Left ventricle myocardium inferior (tissue), 1 donor: ENCODE measurements at regions not wholly inside any gene's neighbourhood (a gene's known extent, or its start where the extent isn't known, plus 50 kb on each side); places are given as distances from the start of the nearest gene placed in this dataset.
"Not testable (repeated sequence)": the region's sequence is repeated elsewhere in the genome, so short reads cannot be mapped to it uniquely, and the experiment has no call there.

Experiments
- DNase-seq: peaks from one replicate; pipeline ENCODE4 v3.0.0-alpha.2; 2020
- H3K27ac ChIP-seq: fragments of 200-600 bp; replicated peaks from 2 replicates; pipeline ENCODE4 v1.8.0; 2021
- H3K27me3 ChIP-seq: fragments of 200-600 bp; 2 replicates; pipeline ENCODE4 v1.8.0; 2021; ENCODE audit warnings: low read depth
- H3K36me3 ChIP-seq: fragments of 200-600 bp; 2 replicates; pipeline ENCODE4 v1.8.0; 2021
- H3K4me1 ChIP-seq: fragments of 200-600 bp; 2 replicates; pipeline ENCODE4 v1.8.0; 2021
- H3K4me3 ChIP-seq: fragments of 200-600 bp; 2 replicates; pipeline ENCODE4 v1.8.0; 2021; ENCODE audit warnings: mild to moderate bottlenecking, moderate library complexity
- H3K9me3 ChIP-seq: fragments of 200-600 bp; replicated peaks from 2 replicates; pipeline ENCODE4 v1.8.0; 2021
- intact Hi-C: fragments of 100-400 bp; cut with micrococcal nuclease; formaldehyde crosslinking; loops from one replicate; pipeline ENCODE4 v1.11.0; 2022
- TF ChIP-seq, protein P1 (sequence below): fragments of 200-600 bp; IDR thresholded peaks from 2 replicates; pipeline ENCODE4 v1.8.0; 2021; ENCODE audit warnings: antibody characterized with exemption, mild to moderate bottlenecking, borderline replicate concordance
- donor health status: DM: no; HTN: yes; CAD: no; lungs with severe emphysema.

DNA sequence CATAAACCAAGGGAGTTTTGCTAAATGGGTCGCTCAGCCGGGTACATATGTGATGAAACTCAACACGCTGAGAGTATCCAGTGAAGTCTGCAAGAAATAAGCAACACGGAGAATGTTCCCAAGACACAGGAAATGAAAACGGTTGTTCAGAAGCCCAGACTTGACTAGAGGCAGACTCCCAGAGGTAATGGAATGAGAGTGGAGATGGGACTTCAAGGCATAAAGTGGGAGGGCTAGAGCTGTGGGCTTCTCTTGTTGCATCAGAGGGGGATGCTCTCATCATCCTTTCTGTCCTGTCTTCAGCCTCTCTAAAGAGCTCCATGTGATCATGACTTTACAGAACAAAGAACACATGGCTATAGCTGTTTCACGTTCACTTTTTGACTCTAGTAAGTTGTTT lies 88.3 kb downstream of the BAMBI start:
- Histone ChIP-seq H3K27ac (no peak overlapping the region), H3K4me3 (no peak overlapping the region), H3K27me3 (no peaks in the 10 kb centered on the region), H3K4me1 (no peaks in the 10 kb centered on the region), H3K9me3 (no peaks in the 10 kb centered on the region), H3K36me3 (no peaks in the 10 kb centered on the region)
- intact Hi-C loops: no loop called here
- TF ChIP-seq, protein P1, sequence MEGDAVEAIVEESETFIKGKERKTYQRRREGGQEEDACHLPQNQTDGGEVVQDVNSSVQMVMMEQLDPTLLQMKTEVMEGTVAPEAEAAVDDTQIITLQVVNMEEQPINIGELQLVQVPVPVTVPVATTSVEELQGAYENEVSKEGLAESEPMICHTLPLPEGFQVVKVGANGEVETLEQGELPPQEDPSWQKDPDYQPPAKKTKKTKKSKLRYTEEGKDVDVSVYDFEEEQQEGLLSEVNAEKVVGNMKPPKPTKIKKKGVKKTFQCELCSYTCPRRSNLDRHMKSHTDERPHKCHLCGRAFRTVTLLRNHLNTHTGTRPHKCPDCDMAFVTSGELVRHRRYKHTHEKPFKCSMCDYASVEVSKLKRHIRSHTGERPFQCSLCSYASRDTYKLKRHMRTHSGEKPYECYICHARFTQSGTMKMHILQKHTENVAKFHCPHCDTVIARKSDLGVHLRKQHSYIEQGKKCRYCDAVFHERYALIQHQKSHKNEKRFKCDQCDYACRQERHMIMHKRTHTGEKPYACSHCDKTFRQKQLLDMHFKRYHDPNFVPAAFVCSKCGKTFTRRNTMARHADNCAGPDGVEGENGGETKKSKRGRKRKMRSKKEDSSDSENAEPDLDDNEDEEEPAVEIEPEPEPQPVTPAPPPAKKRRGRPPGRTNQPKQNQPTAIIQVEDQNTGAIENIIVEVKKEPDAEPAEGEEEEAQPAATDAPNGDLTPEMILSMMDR: no peak
- no peak for DNase-seq

DNA sequence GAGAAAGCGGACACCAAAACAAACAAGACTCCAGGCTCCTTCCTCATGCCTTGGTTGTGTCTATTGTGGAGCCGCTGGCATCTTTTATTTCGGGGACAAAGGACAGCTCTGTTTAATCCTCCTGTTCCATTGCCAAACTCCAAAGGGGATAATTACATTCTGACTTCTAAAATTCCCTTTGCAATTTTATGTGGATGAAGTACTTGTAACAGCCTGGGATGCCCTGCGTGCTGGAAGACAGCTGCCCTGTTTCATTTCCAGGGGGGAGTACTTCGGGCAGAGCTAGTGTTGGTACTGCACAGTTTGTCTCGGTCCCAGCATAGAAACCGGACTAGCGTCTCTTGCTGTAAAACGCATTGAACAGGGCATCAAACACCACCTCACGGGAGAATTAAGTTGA lies 90.9 kb downstream of the BAMBI start:
- no peak for DNase-seq
- Histone ChIP-seq H3K27me3 (no peaks in the 10 kb centered on the region), H3K36me3 (no peaks in the 10 kb centered on the region), H3K9me3 (no peaks in the 10 kb centered on the region), H3K4me3 (no peak overlapping the region), H3K4me1 (no peaks in the 10 kb centered on the region), H3K27ac (no peak overlapping the region)
- intact Hi-C loops: no loop called here
- TF ChIP-seq, protein P1: no peak

DNA sequence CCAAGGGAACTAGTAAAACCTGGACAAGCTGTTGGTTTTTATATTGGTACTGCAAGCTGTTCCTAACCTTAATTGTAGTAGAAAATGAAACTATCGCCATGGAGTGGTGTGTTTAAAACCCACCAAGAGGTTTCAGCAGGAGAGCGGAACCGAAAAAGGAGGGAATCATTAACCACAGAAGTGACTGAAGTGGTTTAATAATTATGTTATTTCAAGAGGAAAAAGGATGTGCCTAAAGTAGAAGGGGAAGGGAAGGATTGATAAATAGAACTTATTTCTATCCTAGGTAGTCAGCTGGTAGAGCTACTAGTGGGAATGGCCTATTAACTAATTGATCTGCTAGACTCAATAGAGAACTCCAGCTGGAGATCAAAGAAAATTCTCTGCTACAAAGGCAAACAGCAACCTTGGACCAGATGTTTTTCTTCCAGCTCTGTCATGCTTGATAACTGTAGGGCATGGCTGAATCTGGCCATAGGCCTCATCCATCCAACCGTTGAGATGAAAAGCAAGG lies 91.8 kb downstream of the BAMBI start:
- Histone ChIP-seq H3K36me3 (no peaks in the 10 kb centered on the region), H3K4me3 (no peak overlapping the region), H3K27me3 (no peaks in the 10 kb centered on the region), H3K9me3 (no peaks in the 10 kb centered on the region), H3K27ac (no peak overlapping the region), H3K4me1 (no peaks in the 10 kb centered on the region)
- DNase-seq: no peak
- TF ChIP-seq, protein P1: no peak
- intact Hi-C loops: no loop called here

DNA sequence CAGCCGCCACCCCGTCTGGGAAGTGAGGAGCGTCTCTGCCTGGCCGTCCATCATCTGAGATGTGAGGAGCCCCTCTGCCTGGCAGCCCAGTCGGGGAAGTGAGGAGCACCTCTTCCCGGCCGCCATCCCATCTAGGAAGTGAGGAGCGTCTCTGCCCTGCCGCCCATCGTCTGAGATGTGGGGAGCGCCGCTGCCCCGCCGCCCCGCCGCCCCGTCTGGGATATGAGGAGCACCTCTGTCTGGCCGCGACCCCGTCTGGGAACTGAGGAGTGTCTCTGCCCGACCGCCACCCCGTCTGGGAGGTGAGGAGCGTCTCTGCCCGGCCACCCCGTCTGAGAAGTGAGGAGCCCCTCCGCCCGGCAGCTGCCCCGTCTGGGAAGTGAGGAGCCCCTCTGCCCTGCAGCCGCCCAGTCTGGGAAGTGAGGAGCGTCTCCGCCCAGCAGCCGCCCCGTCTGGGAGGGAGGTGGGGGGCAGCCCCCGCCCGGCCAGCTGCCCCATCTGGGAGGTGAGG lies 94.3 kb downstream of the BAMBI start:
- H3K27me3 ChIP-seq, H3K4me3 ChIP-seq, H3K36me3 ChIP-seq, intact Hi-C loops, DNase-seq, H3K9me3 ChIP-seq, H3K27ac ChIP-seq, H3K4me1 ChIP-seq: not testable (repeated sequence)

DNA sequence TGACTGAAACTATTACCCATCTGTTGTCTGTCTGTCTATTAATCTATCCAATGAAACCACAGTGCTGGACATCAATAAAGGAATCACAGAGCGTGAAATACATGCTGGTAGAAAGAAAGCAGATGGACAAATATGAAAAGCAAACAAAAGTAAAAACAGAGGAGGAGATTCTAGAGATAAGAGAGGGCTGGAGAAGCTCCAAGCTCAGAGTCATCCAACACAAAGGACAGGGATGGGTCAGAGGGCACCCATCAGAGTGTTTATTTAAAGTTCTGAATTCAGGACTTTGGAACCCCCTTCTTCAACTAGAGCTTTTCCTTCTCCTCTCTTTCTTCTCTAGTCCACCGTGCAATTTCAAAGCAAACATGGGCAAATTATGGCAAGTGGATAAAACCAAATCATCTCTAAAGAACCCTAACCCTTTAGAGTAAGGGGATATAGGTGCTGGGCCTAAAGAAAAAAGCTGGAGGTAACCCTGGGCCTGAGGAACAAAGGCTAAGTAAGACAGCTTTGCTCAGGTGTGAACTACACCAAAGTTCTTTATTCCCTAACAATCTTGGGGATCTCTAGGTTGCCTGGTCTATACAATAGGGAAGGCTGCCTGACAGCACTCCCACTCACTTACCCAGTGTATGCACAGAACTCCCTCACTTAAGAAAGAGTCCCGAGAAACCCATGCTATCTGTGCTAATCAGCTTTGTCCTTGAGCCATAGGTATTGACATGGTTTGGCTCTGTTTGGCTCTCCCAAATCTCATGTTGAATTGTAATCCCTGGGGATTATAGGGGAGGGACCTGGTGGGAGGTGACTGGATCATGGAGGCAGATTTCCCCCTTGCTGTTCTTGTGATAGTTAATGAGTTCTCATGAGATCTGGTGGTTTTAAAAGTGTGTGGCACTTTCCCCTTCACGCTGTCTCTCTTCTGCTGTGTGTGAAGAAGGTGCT lies 97.0 kb downstream of the BAMBI start:
- no peak for DNase-seq
- Histone ChIP-seq H3K4me3 (no peak overlapping the region), H3K9me3 (no peaks in the 10 kb centered on the region), H3K4me1 (no peaks in the 10 kb centered on the region), H3K27me3 (no peaks in the 10 kb centered on the region), H3K27ac (no peak overlapping the region), H3K36me3 (no peaks in the 10 kb centered on the region)
- TF ChIP-seq, protein P1: no peak
- intact Hi-C loops: no loop called here

DNA sequence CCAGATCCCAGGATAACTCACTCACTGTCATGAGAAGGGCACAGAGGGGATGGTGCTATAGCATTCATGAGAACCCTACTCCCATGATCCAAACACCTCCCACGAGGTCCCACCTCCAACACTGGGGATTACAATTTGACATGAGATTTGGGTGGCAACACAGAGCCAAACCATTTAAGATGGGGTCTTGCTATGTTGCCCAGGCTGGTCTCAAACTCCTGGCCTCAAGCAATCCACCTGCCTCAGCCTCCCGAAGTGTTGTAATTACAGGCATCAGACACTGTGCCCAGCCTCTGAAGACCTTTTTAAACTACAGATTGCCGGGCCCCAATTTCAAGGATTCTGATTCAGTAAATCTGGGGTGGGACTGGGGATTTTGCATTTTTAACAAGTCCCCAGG lies 98.5 kb downstream of the BAMBI start:
- TF ChIP-seq, protein P1: no peak
- no peak for DNase-seq
- H3K4me3 ChIP-seq: no peak overlapping the region
- H3K27ac ChIP-seq: no peak overlapping the region
- no peaks in the 10 kb centered on the region for H3K36me3 ChIP-seq
- intact Hi-C loops: no loop called here
- H3K9me3 ChIP-seq: no peaks in the 10 kb centered on the region
- no peaks in the 10 kb centered on the region for H3K27me3 ChIP-seq
- no peaks in the 10 kb centered on the region for H3K4me1 ChIP-seq
